ENCODE measurements at regions not wholly inside any gene's neighbourhood (a gene's known extent, or its start where the extent isn't known, plus 50 kb on each side); places are given as distances from the start of the nearest gene placed in this dataset.

DNA sequence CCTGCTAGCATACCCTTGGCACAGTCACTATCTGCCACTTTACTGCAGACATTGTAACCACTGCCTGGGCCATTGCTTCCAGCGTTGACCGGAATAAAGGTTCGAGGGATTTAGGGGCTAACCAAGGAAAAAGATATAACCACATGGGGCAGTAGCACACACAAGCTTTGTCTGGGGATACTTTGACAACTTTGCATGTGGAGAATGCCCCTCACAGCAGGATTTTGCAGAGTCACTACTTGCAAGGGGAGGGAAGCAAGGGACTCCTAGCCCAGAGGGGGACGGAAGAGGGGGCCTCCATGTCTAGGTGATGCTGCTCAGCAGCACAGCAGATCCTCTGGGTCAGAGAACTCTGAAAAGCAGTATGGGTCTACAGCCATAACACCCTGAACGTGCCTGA, 138.7 kb downstream of the SPP2 start:
- Histone ChIP-seq H3K4me1 (ENCODE audit: control insufficient read depth in 1 of 2, insufficient read depth in 2 of 2, low read length in 2 of 2) (peaks cover 0 to 9% of the 10 kb centered on the region in 2 experiments; a peak in 2 of 4 replicates), H3K4me2 (ENCODE audit: low read length) (no peak overlapping the region), H4K20me1 (ENCODE audit: insufficient read depth) (no peaks in the 10 kb centered on the region), H3K27me3 (ENCODE audit: insufficient read depth, low read length) (peaks cover 3% of the 10 kb centered on the region), H2AFZ (ENCODE audit: low read depth, low read length, poor library complexity, severe bottlenecking) (no peak overlapping the region), H3K9me3 (ENCODE audit: control insufficient read depth in 1 of 2, insufficient read depth in 1 of 2, low read depth in 1 of 2, low read length in 2 of 2) (no peaks in the 10 kb centered on the region), H3K9ac (ENCODE audit: low read length) (no peak overlapping the region), H3K4me3 (replicated peaks in 1 of 2; ENCODE audit: low read depth in 1 of 2, low read length in 2 of 2) (no peak overlapping the region), H3K36me3 (ENCODE audit: control insufficient read depth in 1 of 2, insufficient read depth in 2 of 2, low read length in 2 of 2) (no peaks in the 10 kb centered on the region), H3K27ac (ENCODE audit: low read depth, low read length) (no peak overlapping the region), H3K9me2 (ENCODE audit: insufficient read depth) (no peaks in the 10 kb centered on the region), H3K79me2 (ENCODE audit: insufficient read depth, low read length) (no peaks in the 10 kb centered on the region)
- ChIA-PET CTCF (no interaction called here), POLR2A (no interaction called here), RAD21 (ENCODE audit: low non-redundant PET in 1 of 2, low total read pairs in 2 of 2, uncharacterized antibody in 2 of 2, unreplicated experiment in 2 of 2) (no interaction called here)
- BruUV-seq (replicated peaks), result no TSS peak
- ATAC-seq, result no peak; the same call in 1 of the 2 replicates
- no peak for DNase-seq (ENCODE audit: low read depth, low spot score)
- TF ChIP-seq, protein P1, sequence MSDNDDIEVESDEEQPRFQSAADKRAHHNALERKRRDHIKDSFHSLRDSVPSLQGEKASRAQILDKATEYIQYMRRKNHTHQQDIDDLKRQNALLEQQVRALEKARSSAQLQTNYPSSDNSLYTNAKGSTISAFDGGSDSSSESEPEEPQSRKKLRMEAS (IDR thresholded peaks at IDR 0.05), result no peak
- TF ChIP-seq, protein P2, sequence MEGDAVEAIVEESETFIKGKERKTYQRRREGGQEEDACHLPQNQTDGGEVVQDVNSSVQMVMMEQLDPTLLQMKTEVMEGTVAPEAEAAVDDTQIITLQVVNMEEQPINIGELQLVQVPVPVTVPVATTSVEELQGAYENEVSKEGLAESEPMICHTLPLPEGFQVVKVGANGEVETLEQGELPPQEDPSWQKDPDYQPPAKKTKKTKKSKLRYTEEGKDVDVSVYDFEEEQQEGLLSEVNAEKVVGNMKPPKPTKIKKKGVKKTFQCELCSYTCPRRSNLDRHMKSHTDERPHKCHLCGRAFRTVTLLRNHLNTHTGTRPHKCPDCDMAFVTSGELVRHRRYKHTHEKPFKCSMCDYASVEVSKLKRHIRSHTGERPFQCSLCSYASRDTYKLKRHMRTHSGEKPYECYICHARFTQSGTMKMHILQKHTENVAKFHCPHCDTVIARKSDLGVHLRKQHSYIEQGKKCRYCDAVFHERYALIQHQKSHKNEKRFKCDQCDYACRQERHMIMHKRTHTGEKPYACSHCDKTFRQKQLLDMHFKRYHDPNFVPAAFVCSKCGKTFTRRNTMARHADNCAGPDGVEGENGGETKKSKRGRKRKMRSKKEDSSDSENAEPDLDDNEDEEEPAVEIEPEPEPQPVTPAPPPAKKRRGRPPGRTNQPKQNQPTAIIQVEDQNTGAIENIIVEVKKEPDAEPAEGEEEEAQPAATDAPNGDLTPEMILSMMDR (IDR thresholded peaks at IDR 0.05 in 2 of 3, conservative IDR thresholded peaks at IDR 0.05 in 1 of 3; ENCODE audit: borderline replicate concordance in 1 of 3, insufficient read depth in 1 of 3, low read depth in 2 of 3, low read length in 2 of 3), result 0 out of 6 replicates have a peak, but pooled peaks of 1 of the 3 experiments have one; percentile 9
- no peak for TF ChIP-seq EZH2phosphoT487 (IDR thresholded peaks at IDR 0.05; ENCODE audit: borderline replicate concordance)
- intact Hi-C loops (cut with micrococcal nuclease), result no loop called here

DNA sequence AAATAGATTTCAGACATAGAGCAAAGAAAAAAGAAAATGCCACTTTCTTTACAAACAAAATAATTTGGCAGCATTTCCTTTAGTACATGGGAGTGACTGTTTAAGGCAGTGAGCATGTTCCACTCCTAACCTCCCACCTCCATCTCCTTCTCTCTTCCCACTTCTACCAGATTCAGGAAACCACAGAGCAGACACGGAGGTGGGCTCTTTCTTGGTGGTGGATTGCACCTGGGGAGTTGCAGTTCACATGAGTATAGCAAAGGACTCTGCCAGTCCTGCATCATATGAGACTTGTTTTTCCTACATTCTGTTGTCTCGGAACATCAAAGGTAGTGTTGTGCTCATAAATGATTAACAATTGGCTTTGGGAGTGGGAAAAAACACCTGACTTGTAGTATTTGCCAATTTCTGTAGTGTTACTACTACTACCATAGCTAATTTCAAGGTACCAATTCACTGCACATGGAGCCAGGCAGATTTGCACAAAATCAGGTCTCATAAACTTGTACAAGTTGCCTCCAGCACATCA, 137.2 kb downstream of the SPP2 start:
- no TSS peak for BruUV-seq (replicated peaks)
- ChIA-PET RAD21 (ENCODE audit: low non-redundant PET in 1 of 2, low total read pairs in 2 of 2, uncharacterized antibody in 2 of 2, unreplicated experiment in 2 of 2) (no interaction called here), CTCF (no interaction called here)
- TF ChIP-seq EZH2 (IDR thresholded peaks at IDR 0.05), result no peak
- TF ChIP-seq, protein P3, sequence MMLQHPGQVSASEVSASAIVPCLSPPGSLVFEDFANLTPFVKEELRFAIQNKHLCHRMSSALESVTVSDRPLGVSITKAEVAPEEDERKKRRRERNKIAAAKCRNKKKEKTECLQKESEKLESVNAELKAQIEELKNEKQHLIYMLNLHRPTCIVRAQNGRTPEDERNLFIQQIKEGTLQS (IDR thresholded peaks at IDR 0.05), result no peak
- TF ChIP-seq CBX3 (IDR thresholded peaks at IDR 0.05; ENCODE audit: low read depth), result no peak
- TF ChIP-seq, protein P1 (IDR thresholded peaks at IDR 0.05), result no peak
- TF ChIP-seq EZH2phosphoT487 (IDR thresholded peaks at IDR 0.05; ENCODE audit: borderline replicate concordance), result no peak
- TF ChIP-seq TCF7L2 (IDR thresholded peaks at IDR 0.05; ENCODE audit: borderline replicate concordance, extremely low read depth, insufficient read depth, insufficient read length), result no peak
- TF ChIP-seq, protein P4, sequence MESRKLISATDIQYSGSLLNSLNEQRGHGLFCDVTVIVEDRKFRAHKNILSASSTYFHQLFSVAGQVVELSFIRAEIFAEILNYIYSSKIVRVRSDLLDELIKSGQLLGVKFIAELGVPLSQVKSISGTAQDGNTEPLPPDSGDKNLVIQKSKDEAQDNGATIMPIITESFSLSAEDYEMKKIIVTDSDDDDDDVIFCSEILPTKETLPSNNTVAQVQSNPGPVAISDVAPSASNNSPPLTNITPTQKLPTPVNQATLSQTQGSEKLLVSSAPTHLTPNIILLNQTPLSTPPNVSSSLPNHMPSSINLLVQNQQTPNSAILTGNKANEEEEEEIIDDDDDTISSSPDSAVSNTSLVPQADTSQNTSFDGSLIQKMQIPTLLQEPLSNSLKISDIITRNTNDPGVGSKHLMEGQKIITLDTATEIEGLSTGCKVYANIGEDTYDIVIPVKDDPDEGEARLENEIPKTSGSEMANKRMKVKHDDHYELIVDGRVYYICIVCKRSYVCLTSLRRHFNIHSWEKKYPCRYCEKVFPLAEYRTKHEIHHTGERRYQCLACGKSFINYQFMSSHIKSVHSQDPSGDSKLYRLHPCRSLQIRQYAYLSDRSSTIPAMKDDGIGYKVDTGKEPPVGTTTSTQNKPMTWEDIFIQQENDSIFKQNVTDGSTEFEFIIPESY (IDR thresholded peaks at IDR 0.05; ENCODE audit: extremely low read depth, insufficient replicate concordance, low read length), result no peak
- no peak for TF ChIP-seq SRF (IDR thresholded peaks at IDR 0.05; ENCODE audit: low read depth)
- TF ChIP-seq EGR1 (IDR thresholded peaks at IDR 0.05; ENCODE audit: low read depth), result no peak
- TF ChIP-seq ZNF274 (IDR thresholded peaks at IDR 0.05; ENCODE audit: low read depth, low read length), result no peak
- TF ChIP-seq CEBPB (IDR thresholded peaks at IDR 0.05; ENCODE audit: low read depth), result no peak
- TF ChIP-seq JUND (IDR thresholded peaks at IDR 0.05), result no peak
- no peak for TF ChIP-seq SIN3A (IDR thresholded peaks at IDR 0.05; ENCODE audit: low read depth)
- no peak for TF ChIP-seq SP1 (IDR thresholded peaks at IDR 0.05; ENCODE audit: low read depth)
- no peak for TF ChIP-seq YY1 (IDR thresholded peaks at IDR 0.05; ENCODE audit: extremely low read depth, insufficient replicate concordance, low read depth, low read length)
- TF ChIP-seq ZFX (IDR thresholded peaks at IDR 0.05), result no peak

More for the DNA sequence above, 137.2 kb downstream of the SPP2 start:
- POLR2A ChIA-PET, result no interaction called here
- H4K20me1 ChIP-seq (ENCODE audit: insufficient read depth), result no peaks in the 10 kb centered on the region
- H3K27ac ChIP-seq (ENCODE audit: low read depth, low read length), result no peak overlapping the region
- DNase-seq (ENCODE audit: low read depth, low spot score) (no peak), ATAC-seq (no peak)
- H3K9me3 ChIP-seq (ENCODE audit: control insufficient read depth in 1 of 2, insufficient read depth in 1 of 2, low read depth in 1 of 2, low read length in 2 of 2), result no peaks in the 10 kb centered on the region
- no peaks in the 10 kb centered on the region for H3K9me2 ChIP-seq (ENCODE audit: insufficient read depth)
- no peak overlapping the region for H3K4me2 ChIP-seq (ENCODE audit: low read length)
- H3K79me2 ChIP-seq (ENCODE audit: insufficient read depth, low read length), result no peaks in the 10 kb centered on the region
- peaks cover 9% of the 10 kb centered on the region for H3K27me3 ChIP-seq (ENCODE audit: insufficient read depth, low read length)
- no peaks in the 10 kb centered on the region for H3K36me3 ChIP-seq (ENCODE audit: control insufficient read depth in 1 of 2, insufficient read depth in 2 of 2, low read length in 2 of 2)
- no peak overlapping the region for H3K4me3 ChIP-seq (replicated peaks in 1 of 2; ENCODE audit: low read depth in 1 of 2, low read length in 2 of 2)
- peaks cover 0 to 9% of the 10 kb centered on the region in 2 experiments; a peak in 2 of 4 replicates for H3K4me1 ChIP-seq (ENCODE audit: control insufficient read depth in 1 of 2, insufficient read depth in 2 of 2, low read length in 2 of 2)
- no peak overlapping the region for H3K9ac ChIP-seq (ENCODE audit: low read length)
- no peak overlapping the region for H2AFZ ChIP-seq (ENCODE audit: low read depth, low read length, poor library complexity, severe bottlenecking)
- intact Hi-C loops (cut with micrococcal nuclease), result no loop called here

Measured in HCT116 (cell line).